Stimulated activated CD8-positive, alpha-beta memory T cell treated with anti-CD3 and anti-CD28 coated beads, Interleukin-7, amount 100 ng/mL, for 1 hour (primary cell): ENCODE measurements at regions not wholly inside any gene's neighbourhood (a gene's known extent, or its start where the extent isn't known, plus 50 kb on each side); places are given as distances from the start of the nearest gene placed in this dataset.

Source experiments
- DNase-seq, 2 donors: peaks; one replicate each; pipeline ENCODE4 v3.0.0-alpha.2; 2020; ENCODE audit warnings: low read depth in 2 of 2

DNA sequence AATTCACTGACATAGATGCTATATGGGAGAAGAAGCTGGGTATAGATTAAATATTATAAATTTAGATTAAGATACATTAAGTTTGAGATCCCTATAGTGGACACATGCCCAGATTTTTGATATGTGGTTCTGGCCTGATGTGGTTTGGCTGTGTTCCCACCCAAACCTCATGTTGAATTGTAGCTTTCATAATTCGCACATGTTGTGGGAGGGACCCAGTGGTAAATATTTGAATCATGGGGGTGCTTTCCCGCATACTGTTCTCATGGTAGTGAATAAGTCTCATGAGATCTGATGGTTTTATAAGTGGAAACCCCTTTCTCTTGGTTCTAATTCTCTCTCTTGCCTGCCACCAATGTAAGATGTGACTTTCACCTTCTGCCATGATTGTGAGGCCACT lies 189.4 kb upstream of the CD96 start:
- DNase-seq, result no peak

DNA sequence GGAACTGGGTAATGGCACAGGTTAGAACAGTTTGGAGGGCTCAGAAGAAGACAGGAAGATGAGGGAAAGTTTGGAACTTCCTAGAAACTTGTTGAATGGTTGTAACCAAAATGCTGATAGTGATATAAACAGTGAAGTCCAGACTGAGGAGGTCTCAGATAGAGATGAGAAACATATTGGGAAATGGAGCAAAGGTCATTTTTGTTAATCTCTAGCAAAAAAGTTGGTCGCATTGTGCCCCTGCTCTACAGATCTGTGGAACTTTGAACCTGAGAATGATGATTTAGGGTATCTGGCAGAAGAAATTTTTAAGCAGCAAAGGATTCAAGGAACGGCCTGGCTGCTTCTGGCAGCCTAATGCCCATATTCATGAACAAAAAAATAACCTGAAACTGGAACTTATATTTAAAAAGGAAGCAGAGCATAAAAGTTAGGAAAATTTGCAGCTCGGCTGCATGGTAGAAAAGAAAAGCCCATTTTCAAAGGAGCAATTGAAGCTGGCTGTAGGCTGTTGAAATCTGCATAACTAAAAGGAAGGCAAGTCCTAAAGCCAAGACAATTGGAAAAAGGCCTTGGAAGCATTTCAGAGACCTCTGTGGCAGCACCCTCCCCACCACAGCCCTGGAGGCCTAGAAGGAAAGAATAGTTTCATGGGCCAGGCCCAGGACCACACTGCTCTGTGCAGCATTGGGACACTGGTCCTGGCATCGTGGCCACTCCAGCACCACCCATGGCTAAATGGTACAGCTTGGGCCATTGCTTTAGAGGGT lies 182.6 kb upstream of the CD96 start:
- no peak for DNase-seq

- DNase-seq, result no peak
Measured at GRCh38 chr3:111362381-111363009, 179.5 kb upstream of the CD96 start.

GRCh38 chr3:111366515-111366914 lies 175.5 kb upstream of the CD96 start:
- no peak for DNase-seq

GRCh38 chr3:111368056-111368455 lies 173.9 kb upstream of the CD96 start:
- DNase-seq, result no peak

DNA sequence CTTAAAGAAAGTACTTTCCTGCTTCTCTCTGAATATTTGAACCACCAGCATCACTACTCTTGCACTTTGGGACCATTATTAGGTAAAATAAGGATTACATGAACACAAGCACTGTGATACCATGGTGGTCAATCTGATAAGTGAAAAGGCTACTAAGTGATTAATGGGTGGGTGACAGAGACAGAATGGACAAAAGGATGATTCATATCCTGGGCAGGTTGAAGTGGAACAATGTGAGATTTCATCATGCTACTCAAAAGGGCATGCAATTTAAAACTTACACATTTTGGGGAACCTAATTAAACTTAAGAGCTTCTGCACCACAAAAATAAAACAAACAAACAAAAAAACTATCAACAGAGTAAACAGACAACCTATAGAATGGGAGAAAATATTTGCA lies 172.0 kb upstream of the CD96 start:
- DNase-seq, result no peak

- DNase-seq, result no peak
Measured at GRCh38 chr3:111373239-111373638, 168.8 kb upstream of the CD96 start.

DNA sequence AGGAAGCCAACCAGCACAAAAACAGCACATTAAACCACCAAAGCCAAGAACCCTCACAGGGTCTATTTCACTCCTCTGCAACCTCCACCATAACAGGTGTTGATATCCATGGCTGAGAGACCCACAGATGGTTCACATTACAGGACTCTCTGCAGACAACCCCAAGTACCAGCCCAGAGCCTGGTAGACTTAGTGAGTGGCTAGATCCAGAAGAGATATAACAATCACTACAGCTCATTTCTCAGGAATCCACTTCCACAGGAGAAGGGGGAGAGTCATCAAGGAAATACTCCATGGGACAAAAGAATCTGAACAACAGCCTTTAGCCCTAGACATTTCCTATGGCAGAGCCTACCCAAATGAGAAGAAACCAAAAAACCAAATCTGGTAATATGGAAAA lies 168.1 kb upstream of the CD96 start:
- DNase-seq, result no peak

- DNase-seq, result no peak
Measured at GRCh38 chr3:111385971-111386495, 156.0 kb upstream of the CD96 start.

- DNase-seq, result no peak
Measured at GRCh38 chr3:111392894-111393398, 149.1 kb upstream of the CD96 start.

- DNase-seq, result no peak
Measured at GRCh38 chr3:111412656-111413055, 129.3 kb upstream of the CD96 start.

DNA sequence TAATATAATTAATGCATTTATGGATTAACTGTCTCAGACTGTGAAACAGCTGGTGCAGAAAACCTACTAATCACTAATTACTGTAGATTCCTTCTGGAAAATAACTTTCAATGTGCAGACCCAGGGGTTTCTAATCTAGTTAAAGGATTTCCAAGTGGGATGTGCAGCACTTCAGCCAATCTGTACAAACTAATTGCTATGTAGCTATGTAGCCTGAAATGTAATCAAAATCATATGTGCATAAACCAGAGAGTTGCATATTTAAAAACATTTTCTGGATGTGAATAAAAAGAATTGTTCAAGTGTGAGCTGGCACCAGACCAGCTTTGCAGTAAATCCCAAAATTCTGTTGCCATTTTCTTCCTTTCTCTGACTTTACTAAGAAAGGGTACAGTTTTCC lies 127.5 kb upstream of the CD96 start:
- DNase-seq, result no peak

DNA sequence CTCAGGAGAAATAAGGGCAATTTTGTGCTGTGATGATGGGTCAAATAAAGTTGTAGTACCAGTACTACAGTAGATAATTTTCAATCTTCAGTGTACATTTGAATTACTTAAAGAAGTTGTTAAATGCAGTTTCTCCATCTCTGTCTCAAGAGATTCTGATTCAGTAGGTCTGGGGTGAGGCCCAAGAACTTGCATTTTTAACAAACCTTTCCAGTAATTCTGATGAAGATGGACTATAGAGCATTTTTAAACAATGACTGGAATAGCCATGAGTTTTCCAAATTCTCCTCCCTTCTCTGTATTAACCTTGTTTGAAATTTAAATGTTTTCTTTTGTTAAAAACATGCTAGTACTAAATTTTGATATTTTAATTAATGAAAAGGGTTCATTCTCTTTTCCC lies 127.0 kb upstream of the CD96 start:
- DNase-seq, result no peak

DNA sequence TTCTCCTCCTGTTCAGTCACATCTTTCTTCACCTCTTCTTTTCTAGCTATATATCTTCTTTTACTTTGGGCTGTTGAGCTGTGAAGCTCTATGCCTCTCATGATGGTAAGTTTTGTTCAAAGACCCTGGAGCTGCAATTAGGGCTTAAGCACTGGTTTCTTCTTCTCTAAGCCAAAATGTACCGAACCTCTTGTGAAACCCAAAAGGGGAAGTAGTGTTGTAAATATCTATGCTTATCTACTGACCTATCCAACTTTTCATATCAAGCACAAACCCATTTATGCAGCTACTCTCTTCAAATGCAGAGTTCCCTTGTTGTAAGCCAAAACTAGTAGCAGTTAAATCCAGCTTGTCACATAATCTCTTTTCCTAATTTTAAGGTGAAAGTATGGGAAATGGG lies 123.6 kb upstream of the CD96 start:
- no peak for DNase-seq

DNA sequence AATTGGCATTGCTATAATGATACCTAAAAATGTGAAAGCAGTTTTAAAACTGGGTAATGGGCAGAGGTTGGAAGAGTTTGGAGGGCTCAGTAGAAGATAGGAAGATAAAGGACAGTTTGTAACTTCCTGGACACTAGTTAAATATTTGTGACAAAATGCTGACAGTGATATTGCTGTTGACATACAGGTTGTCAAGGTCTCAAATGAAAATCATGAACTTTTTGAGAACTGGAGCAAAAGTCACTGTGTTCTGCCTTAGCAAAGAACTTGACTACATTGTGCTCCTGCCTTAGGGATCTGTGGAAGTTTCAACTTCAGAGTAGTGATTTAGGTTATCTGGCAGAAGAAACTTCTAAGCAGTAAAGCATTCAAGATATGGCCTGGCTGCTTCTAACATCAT lies 113.7 kb upstream of the CD96 start:
- no peak for DNase-seq

- DNase-seq, result no peak
Measured at GRCh38 chr3:111434941-111435622, 106.9 kb upstream of the CD96 start.

GRCh38 chr3:111438283-111438682 lies 103.7 kb upstream of the CD96 start:
- no peak for DNase-seq

DNA sequence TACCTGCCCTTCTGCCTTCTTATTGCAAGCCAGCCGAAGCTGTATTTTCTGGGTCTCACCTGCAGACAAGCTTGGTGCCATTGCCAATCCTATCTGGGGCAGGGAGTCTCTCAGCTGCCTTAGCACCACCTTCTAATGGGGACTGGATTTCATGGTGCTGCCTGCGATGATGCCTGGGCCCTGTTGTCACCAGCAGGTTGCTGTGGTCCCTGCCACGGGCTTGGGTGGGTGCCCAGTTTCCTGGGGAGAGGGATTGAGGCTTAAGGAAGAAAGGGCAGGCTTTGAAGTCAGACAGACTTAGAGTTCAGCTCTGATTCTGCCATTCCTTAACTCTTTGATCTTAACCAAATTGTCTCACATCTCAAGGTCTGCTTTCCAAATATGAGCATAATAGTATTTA lies 87.4 kb upstream of the CD96 start:
- no peak for DNase-seq

- DNase-seq, result no peak
Measured at GRCh38 chr3:111465081-111465670, 76.8 kb upstream of the CD96 start.

DNA sequence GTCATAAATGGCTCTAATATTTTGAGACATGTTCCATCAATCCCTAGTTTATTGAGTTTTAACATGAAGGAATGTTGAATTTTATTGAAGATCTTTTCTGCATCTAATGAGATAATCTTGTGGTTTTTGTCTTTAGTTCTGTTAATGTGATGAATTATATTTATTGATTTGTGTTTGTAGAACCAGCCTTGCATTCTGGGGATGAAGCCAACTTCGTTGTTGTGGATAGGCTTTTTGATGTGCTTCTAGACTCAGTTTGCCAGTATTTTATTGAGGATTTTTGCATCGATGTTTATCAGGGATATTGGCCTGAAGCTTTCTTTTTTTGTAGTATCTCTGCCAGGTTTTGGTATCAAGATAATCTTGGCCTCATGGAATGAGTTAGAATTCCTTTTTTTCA lies 72.0 kb upstream of the CD96 start:
- DNase-seq, result no peak

DNA sequence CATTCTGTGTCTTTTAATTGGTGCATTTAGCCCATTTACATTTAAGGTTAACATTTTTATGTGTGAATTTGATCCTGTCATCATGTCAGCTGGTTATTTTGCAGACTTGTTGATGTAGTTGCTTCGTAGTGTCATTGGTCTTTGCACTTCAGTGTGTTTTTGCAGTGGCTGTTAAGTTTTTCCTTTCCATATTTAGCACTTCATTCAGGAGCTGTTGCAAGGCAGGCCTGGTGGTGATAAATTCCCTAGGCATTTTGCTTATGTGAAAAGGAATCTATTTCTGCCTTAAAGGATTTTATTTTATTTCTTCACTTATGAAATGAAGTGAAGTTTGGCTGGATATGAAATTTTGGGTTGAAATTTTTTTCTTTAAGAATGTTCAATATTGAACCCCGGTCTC lies 70.2 kb upstream of the CD96 start:
- no peak for DNase-seq

DNA sequence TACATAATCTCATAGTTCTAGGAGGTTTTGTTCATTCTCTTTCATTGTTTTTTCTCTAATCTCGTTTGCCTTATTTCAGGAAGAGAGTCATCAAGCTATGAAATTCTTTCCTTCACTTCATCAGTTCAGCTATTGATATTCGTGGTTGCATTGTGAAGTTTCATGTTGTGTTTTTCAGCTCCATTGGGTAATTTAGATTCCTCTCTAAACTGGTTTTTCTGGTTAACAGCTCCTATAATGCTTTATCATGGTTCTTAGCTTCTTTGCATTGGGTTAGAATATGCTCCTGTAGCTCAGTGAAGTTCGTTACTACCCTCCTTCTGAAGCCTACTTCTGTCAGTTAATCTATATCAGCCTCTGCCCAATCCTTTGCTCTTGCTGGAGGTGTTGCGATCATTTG lies 69.4 kb upstream of the CD96 start:
- no peak for DNase-seq
